ENCODE measurements at regions not wholly inside any gene's neighbourhood (a gene's known extent, or its start where the extent isn't known, plus 50 kb on each side); places are given as distances from the start of the nearest gene placed in this dataset.

- TF ChIP-seq KLF16 (IDR thresholded peaks at IDR 0.05) (no peak), TCF7L2 (IDR thresholded peaks at IDR 0.05; ENCODE audit: low read depth, low read length) (no peak), PHF20 (IDR thresholded peaks at IDR 0.05; ENCODE audit: partially characterized antibody) (no peak)
Measured at GRCh38 chr10:6654571-6654970, 74.5 kb upstream of the PRKCQ start.
